Stimulated activated naive CD8-positive, alpha-beta T cell treated with anti-CD3 and anti-CD28 coated beads, Interleukin-15, amount 100 ng/mL, for 72 hours (primary cell): ENCODE measurements at regions not wholly inside any gene's neighbourhood (a gene's known extent, or its start where the extent isn't known, plus 50 kb on each side); places are given as distances from the start of the nearest gene placed in this dataset.

Experiments used
- ATAC-seq: fragments of 150-1000 bp; cut with Tn5 transposase; 2 replicates; pipeline ENCODE4 v1.10.0; 2021; ENCODE audit warnings: mild to moderate bottlenecking, moderate library complexity
- DNase-seq, 2 donors: peaks; one replicate each; pipeline ENCODE4 v3.0.0; 2021 to 2022
- H3K27ac Mint-ChIP-seq, 2 donors: one replicate each; pipeline ENCODE4 v1.8.0; 2022; ENCODE audit warnings: mild to moderate bottlenecking in 2 of 2, mixed read lengths in 2 of 2, moderate library complexity in 2 of 2
- H3K27me3 Mint-ChIP-seq: one replicate; pipeline ENCODE4 v1.8.0; 2022; ENCODE audit warnings: mixed read lengths
- H3K4me1 Mint-ChIP-seq: one replicate; pipeline ENCODE4 v1.8.0; 2022; ENCODE audit warnings: mild to moderate bottlenecking, mixed read lengths
- H3K4me3 Mint-ChIP-seq, 2 donors: one replicate each; pipeline ENCODE4 v1.8.0; 2022; ENCODE audit warnings: mild to moderate bottlenecking in 2 of 2, mixed read lengths in 2 of 2, moderate library complexity in 1 of 2
- H3K9me3 Mint-ChIP-seq, 2 donors: one replicate each; pipeline ENCODE4 v1.8.0; 2022; ENCODE audit warnings: mixed read lengths in 2 of 2

- H3K9me3 Mint-ChIP-seq, result no peaks in the 10 kb centered on the region
- no peaks in the 10 kb centered on the region for H3K4me1 Mint-ChIP-seq
- DNase-seq (no peak), ATAC-seq (no peak)
- H3K4me3 Mint-ChIP-seq, result no peak overlapping the region
- H3K27ac Mint-ChIP-seq, result no peak overlapping the region
- no peaks in the 10 kb centered on the region for H3K27me3 Mint-ChIP-seq
Measured at GRCh38 chr10:33565231-33565630, 230.8 kb upstream of the NRP1 start.

- no peak for DNase-seq
- H3K9me3 Mint-ChIP-seq, result no peaks in the 10 kb centered on the region
- H3K27ac Mint-ChIP-seq, result no peak overlapping the region
- H3K27me3 Mint-ChIP-seq, result peaks cover 19% of the 10 kb centered on the region
- H3K4me3 Mint-ChIP-seq, result no peak overlapping the region
- ATAC-seq, result peak; percentile 46
- peaks cover 5% of the 10 kb centered on the region for H3K4me1 Mint-ChIP-seq
Measured at GRCh38 chr10:33559105-33559504, 224.6 kb upstream of the NRP1 start.

- H3K9me3 Mint-ChIP-seq, result no peaks in the 10 kb centered on the region
- peaks cover 19% of the 10 kb centered on the region for H3K27me3 Mint-ChIP-seq
- H3K27ac Mint-ChIP-seq, result no peak overlapping the region
- DNase-seq (no peak), ATAC-seq (no peak)
- H3K4me1 Mint-ChIP-seq, result peaks cover 5% of the 10 kb centered on the region
- H3K4me3 Mint-ChIP-seq, result no peak overlapping the region
Measured at GRCh38 chr10:33557313-33557712, 222.8 kb upstream of the NRP1 start.

GRCh38 chr10:33556620-33557019 is 222.2 kb upstream of the NRP1 start:
- Mint-ChIP-seq H3K4me1 (peaks cover 5% of the 10 kb centered on the region), H3K9me3 (no peaks in the 10 kb centered on the region), H3K27me3 (peaks cover 20% of the 10 kb centered on the region), H3K27ac (no peak overlapping the region), H3K4me3 (no peak overlapping the region)
- no peak for DNase-seq
- no peak for ATAC-seq

GRCh38 chr10:33556103-33556502 is 221.6 kb upstream of the NRP1 start:
- H3K27me3 Mint-ChIP-seq, result peaks cover 25% of the 10 kb centered on the region
- no peak for DNase-seq
- H3K9me3 Mint-ChIP-seq, result no peaks in the 10 kb centered on the region
- ATAC-seq, result no peak
- H3K27ac Mint-ChIP-seq, result no peak overlapping the region
- H3K4me1 Mint-ChIP-seq, result peaks cover 5% of the 10 kb centered on the region
- no peak overlapping the region for H3K4me3 Mint-ChIP-seq

GRCh38 chr10:33553748-33554571 is 219.5 kb upstream of the NRP1 start:
- peaks cover 37% of the 10 kb centered on the region for H3K27me3 Mint-ChIP-seq
- DNase-seq (no peak), ATAC-seq (no peak)
- H3K4me1 Mint-ChIP-seq, result peaks cover 5% of the 10 kb centered on the region
- no peak overlapping the region for H3K4me3 Mint-ChIP-seq
- no peak overlapping the region for H3K27ac Mint-ChIP-seq
- peaks cover 0 to 5% of the 10 kb centered on the region in 2 donors for H3K9me3 Mint-ChIP-seq

- DNase-seq (no peak), ATAC-seq (no peak)
- Mint-ChIP-seq H3K27ac (no peak overlapping the region), H3K9me3 (peaks cover 0 to 5% of the 10 kb centered on the region in 2 donors), H3K4me1 (no peaks in the 10 kb centered on the region), H3K4me3 (no peak overlapping the region), H3K27me3 (peaks cover 42% of the 10 kb centered on the region)
Measured at GRCh38 chr10:33552290-33552689, 217.8 kb upstream of the NRP1 start.

- DNase-seq, result no peak
- no peak for ATAC-seq
- H3K4me1 Mint-ChIP-seq, result no peaks in the 10 kb centered on the region
- H3K4me3 Mint-ChIP-seq, result no peak overlapping the region
- H3K27ac Mint-ChIP-seq, result no peak overlapping the region
- H3K9me3 Mint-ChIP-seq, result peaks cover 0 to 5% of the 10 kb centered on the region in 2 donors
- peaks cover 40% of the 10 kb centered on the region for H3K27me3 Mint-ChIP-seq
Measured at GRCh38 chr10:33550811-33551210, 216.3 kb upstream of the NRP1 start.

GRCh38 chr10:33547976-33548375 is 213.5 kb upstream of the NRP1 start:
- DNase-seq (no peak), ATAC-seq (no peak)
- Mint-ChIP-seq H3K4me3 (no peak overlapping the region), H3K27me3 (peaks cover 40% of the 10 kb centered on the region), H3K4me1 (no peaks in the 10 kb centered on the region), H3K27ac (no peak overlapping the region), H3K9me3 (peaks cover 9 to 15% of the 10 kb centered on the region in 2 donors)

- H3K9me3 Mint-ChIP-seq, result peaks cover 20 to 30% of the 10 kb centered on the region in 2 donors
- H3K4me3 Mint-ChIP-seq, result no peak overlapping the region
- H3K4me1 Mint-ChIP-seq, result no peaks in the 10 kb centered on the region
- ATAC-seq (no peak), DNase-seq (no peak)
- peaks cover 41% of the 10 kb centered on the region for H3K27me3 Mint-ChIP-seq
- H3K27ac Mint-ChIP-seq, result no peak overlapping the region
Measured at GRCh38 chr10:33546031-33546430, 211.6 kb upstream of the NRP1 start.

GRCh38 chr10:33542752-33543505 is 208.5 kb upstream of the NRP1 start:
- Mint-ChIP-seq H3K9me3 (peaks cover 20 to 24% of the 10 kb centered on the region in 2 donors), H3K4me1 (no peaks in the 10 kb centered on the region), H3K27ac (no peak overlapping the region), H3K27me3 (peaks cover 16% of the 10 kb centered on the region), H3K4me3 (no peak overlapping the region)
- ATAC-seq (no peak), DNase-seq (no peak)

GRCh38 chr10:33539116-33539515 is 204.6 kb upstream of the NRP1 start:
- ATAC-seq (no peak), DNase-seq (no peak)
- H3K4me3 Mint-ChIP-seq, result no peak overlapping the region
- H3K9me3 Mint-ChIP-seq, result peaks cover 20 to 24% of the 10 kb centered on the region in 2 donors
- peaks cover 19% of the 10 kb centered on the region for H3K27me3 Mint-ChIP-seq
- no peak overlapping the region for H3K27ac Mint-ChIP-seq
- H3K4me1 Mint-ChIP-seq, result no peaks in the 10 kb centered on the region

GRCh38 chr10:33537066-33537465 is 202.6 kb upstream of the NRP1 start:
- Mint-ChIP-seq H3K4me3 (no peak overlapping the region), H3K9me3 (peaks cover 7% of the 10 kb centered on the region in 2 donors), H3K27ac (no peak overlapping the region), H3K27me3 (peaks cover 19% of the 10 kb centered on the region), H3K4me1 (no peaks in the 10 kb centered on the region)
- no peak for DNase-seq
- ATAC-seq, result no peak

- DNase-seq, result no peak
- Mint-ChIP-seq H3K27ac (no peak overlapping the region), H3K4me1 (no peaks in the 10 kb centered on the region), H3K9me3 (peaks cover 2% of the 10 kb centered on the region in 2 donors), H3K4me3 (no peak overlapping the region), H3K27me3 (peaks cover 13% of the 10 kb centered on the region)
- ATAC-seq, result no peak
Measured at GRCh38 chr10:33536508-33536907, 202.0 kb upstream of the NRP1 start.

- Mint-ChIP-seq H3K27ac (no peak overlapping the region), H3K4me1 (no peaks in the 10 kb centered on the region), H3K4me3 (no peak overlapping the region), H3K27me3 (peaks cover 11% of the 10 kb centered on the region), H3K9me3 (no peaks in the 10 kb centered on the region)
- DNase-seq (no peak), ATAC-seq (no peak)
Measured at GRCh38 chr10:33535866-33536265, 201.4 kb upstream of the NRP1 start.

GRCh38 chr10:33534416-33534815 is 199.9 kb upstream of the NRP1 start:
- H3K27ac Mint-ChIP-seq, result no peak overlapping the region
- DNase-seq (no peak), ATAC-seq (no peak)
- H3K27me3 Mint-ChIP-seq, result peaks cover 11% of the 10 kb centered on the region
- H3K4me3 Mint-ChIP-seq, result no peak overlapping the region
- H3K4me1 Mint-ChIP-seq, result no peaks in the 10 kb centered on the region
- no peaks in the 10 kb centered on the region for H3K9me3 Mint-ChIP-seq
